ENCODE measurements at regions not wholly inside any gene's neighbourhood (a gene's known extent, or its start where the extent isn't known, plus 50 kb on each side); places are given as distances from the start of the nearest gene placed in this dataset.

GRCh38 chr3:165446555-165446954, 250.4 kb upstream of the SLITRK3 start:
- TF ChIP-seq, protein P1, sequence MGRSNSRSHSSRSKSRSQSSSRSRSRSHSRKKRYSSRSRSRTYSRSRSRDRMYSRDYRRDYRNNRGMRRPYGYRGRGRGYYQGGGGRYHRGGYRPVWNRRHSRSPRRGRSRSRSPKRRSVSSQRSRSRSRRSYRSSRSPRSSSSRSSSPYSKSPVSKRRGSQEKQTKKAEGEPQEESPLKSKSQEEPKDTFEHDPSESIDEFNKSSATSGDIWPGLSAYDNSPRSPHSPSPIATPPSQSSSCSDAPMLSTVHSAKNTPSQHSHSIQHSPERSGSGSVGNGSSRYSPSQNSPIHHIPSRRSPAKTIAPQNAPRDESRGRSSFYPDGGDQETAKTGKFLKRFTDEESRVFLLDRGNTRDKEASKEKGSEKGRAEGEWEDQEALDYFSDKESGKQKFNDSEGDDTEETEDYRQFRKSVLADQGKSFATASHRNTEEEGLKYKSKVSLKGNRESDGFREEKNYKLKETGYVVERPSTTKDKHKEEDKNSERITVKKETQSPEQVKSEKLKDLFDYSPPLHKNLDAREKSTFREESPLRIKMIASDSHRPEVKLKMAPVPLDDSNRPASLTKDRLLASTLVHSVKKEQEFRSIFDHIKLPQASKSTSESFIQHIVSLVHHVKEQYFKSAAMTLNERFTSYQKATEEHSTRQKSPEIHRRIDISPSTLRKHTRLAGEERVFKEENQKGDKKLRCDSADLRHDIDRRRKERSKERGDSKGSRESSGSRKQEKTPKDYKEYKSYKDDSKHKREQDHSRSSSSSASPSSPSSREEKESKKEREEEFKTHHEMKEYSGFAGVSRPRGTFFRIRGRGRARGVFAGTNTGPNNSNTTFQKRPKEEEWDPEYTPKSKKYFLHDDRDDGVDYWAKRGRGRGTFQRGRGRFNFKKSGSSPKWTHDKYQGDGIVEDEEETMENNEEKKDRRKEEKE (IDR thresholded peaks at IDR 0.05; ENCODE audit: borderline replicate concordance in 1 of 2, control insufficient read depth in 1 of 2, low read depth in 2 of 2, low read length in 1 of 2) = no peak
- TF ChIP-seq POLR2A (conservative IDR thresholded peaks at IDR 0.05) (no peak), USF2 (CRISPR knock-in tag; IDR thresholded peaks at IDR 0.05) (no peak), STAT5B (CRISPR knock-in tag; IDR thresholded peaks at IDR 0.05) (no peak)
- TF ChIP-seq, protein P2, sequence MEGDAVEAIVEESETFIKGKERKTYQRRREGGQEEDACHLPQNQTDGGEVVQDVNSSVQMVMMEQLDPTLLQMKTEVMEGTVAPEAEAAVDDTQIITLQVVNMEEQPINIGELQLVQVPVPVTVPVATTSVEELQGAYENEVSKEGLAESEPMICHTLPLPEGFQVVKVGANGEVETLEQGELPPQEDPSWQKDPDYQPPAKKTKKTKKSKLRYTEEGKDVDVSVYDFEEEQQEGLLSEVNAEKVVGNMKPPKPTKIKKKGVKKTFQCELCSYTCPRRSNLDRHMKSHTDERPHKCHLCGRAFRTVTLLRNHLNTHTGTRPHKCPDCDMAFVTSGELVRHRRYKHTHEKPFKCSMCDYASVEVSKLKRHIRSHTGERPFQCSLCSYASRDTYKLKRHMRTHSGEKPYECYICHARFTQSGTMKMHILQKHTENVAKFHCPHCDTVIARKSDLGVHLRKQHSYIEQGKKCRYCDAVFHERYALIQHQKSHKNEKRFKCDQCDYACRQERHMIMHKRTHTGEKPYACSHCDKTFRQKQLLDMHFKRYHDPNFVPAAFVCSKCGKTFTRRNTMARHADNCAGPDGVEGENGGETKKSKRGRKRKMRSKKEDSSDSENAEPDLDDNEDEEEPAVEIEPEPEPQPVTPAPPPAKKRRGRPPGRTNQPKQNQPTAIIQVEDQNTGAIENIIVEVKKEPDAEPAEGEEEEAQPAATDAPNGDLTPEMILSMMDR (IDR thresholded peaks at IDR 0.05 in 2 of 3, conservative IDR thresholded peaks at IDR 0.05 in 1 of 3; ENCODE audit: insufficient read depth in 2 of 3, low read depth in 1 of 3, low read length in 3 of 3) = no peak
